ENCODE measurements at regions not wholly inside any gene's neighbourhood (a gene's known extent, or its start where the extent isn't known, plus 50 kb on each side); places are given as distances from the start of the nearest gene placed in this dataset.
A peak's percentile ranks its signal among the peaks of the same experiment; 100 is the strongest.

- Histone ChIP-seq H2AK5ac (ENCODE audit: low read length) (no peak overlapping the region), H3K18ac (ENCODE audit: low read length) (no peak overlapping the region), H3K9ac (ENCODE audit: low read length) (no peak overlapping the region), H3K4me3 (ENCODE audit: low read length) (no peak overlapping the region), H3K27me3 (ENCODE audit: insufficient read depth, low read length, poor library complexity) (no peaks in the 10 kb centered on the region), H3K79me1 (ENCODE audit: low read length) (no peaks in the 10 kb centered on the region), H3K23ac (ENCODE audit: low read length) (peak overlapping the region; percentile 11), H3K4me1 (ENCODE audit: control insufficient read depth, low read depth, low read length) (no peaks in the 10 kb centered on the region), H4K5ac (ENCODE audit: low read length) (no peak overlapping the region), H2BK120ac (ENCODE audit: low read depth, low read length) (no peak overlapping the region), H3K56ac (ENCODE audit: low read length) (no peak overlapping the region), H3K4me2 (ENCODE audit: low read length) (no peak overlapping the region), H3K79me2 (ENCODE audit: control insufficient read depth, insufficient read depth, low read length) (no peaks in the 10 kb centered on the region), H2BK5ac (ENCODE audit: low read length) (no peak overlapping the region), H3K36me3 (ENCODE audit: control insufficient read depth, insufficient read depth, low read length) (no peaks in the 10 kb centered on the region), H3K4ac (ENCODE audit: low read depth, low read length) (no peak overlapping the region), H4K8ac (ENCODE audit: low read depth, low read length) (no peak overlapping the region), H2BK15ac (replicated peaks; ENCODE audit: low read depth) (no peak overlapping the region), H3K27ac (ENCODE audit: low read depth, low read length) (no peak overlapping the region)
- no peak for DNase-seq
- no CpG with 5 or more reads among the region's 6 CpGs for WGBS (ENCODE audit: extremely low coverage, insufficient coverage, low lambda C conversion rate)
These were observed 112.3 kb upstream of the ANKH start for GRCh38 chr5:14983666-14984441.

- Histone ChIP-seq H3K27ac (ENCODE audit: low read depth, low read length) (no peak overlapping the region), H3K56ac (ENCODE audit: low read length) (no peak overlapping the region), H2BK15ac (replicated peaks; ENCODE audit: low read depth) (no peak overlapping the region), H3K36me3 (ENCODE audit: control insufficient read depth, insufficient read depth, low read length) (no peaks in the 10 kb centered on the region), H3K4me1 (ENCODE audit: control insufficient read depth, low read depth, low read length) (no peaks in the 10 kb centered on the region), H3K18ac (ENCODE audit: low read length) (no peak overlapping the region), H3K79me1 (ENCODE audit: low read length) (no peaks in the 10 kb centered on the region), H3K27me3 (ENCODE audit: insufficient read depth, low read length, poor library complexity) (no peaks in the 10 kb centered on the region), H4K5ac (ENCODE audit: low read length) (no peak overlapping the region), H2AK5ac (ENCODE audit: low read length) (no peak overlapping the region), H2BK120ac (ENCODE audit: low read depth, low read length) (no peak overlapping the region), H2BK5ac (ENCODE audit: low read length) (no peak overlapping the region), H3K23ac (ENCODE audit: low read length) (no peak overlapping the region), H4K8ac (ENCODE audit: low read depth, low read length) (no peak overlapping the region), H3K9ac (ENCODE audit: low read length) (no peak overlapping the region), H3K4me2 (ENCODE audit: low read length) (no peak overlapping the region), H3K79me2 (ENCODE audit: control insufficient read depth, insufficient read depth, low read length) (no peaks in the 10 kb centered on the region), H3K4ac (ENCODE audit: low read depth, low read length) (no peak overlapping the region), H3K4me3 (ENCODE audit: low read length) (no peak overlapping the region)
- DNase-seq, result no peak
- no CpG with 5 or more reads among the region's 2 CpGs for WGBS (ENCODE audit: extremely low coverage, insufficient coverage, low lambda C conversion rate)
These were observed 109.1 kb upstream of the ANKH start for GRCh38 chr5:14980698-14981097.

- Histone ChIP-seq H4K8ac (ENCODE audit: low read depth, low read length) (no peak overlapping the region), H3K4me2 (ENCODE audit: low read length) (no peak overlapping the region), H3K79me2 (ENCODE audit: control insufficient read depth, insufficient read depth, low read length) (no peaks in the 10 kb centered on the region), H3K79me1 (ENCODE audit: low read length) (no peaks in the 10 kb centered on the region), H4K5ac (ENCODE audit: low read length) (no peak overlapping the region), H2BK5ac (ENCODE audit: low read length) (no peak overlapping the region), H3K4me1 (ENCODE audit: control insufficient read depth, low read depth, low read length) (no peaks in the 10 kb centered on the region), H3K4ac (ENCODE audit: low read depth, low read length) (no peak overlapping the region), H3K23ac (ENCODE audit: low read length) (no peak overlapping the region), H2AK5ac (ENCODE audit: low read length) (no peak overlapping the region), H2BK120ac (ENCODE audit: low read depth, low read length) (no peak overlapping the region), H3K4me3 (ENCODE audit: low read length) (no peak overlapping the region), H3K27ac (ENCODE audit: low read depth, low read length) (no peak overlapping the region), H3K18ac (ENCODE audit: low read length) (no peak overlapping the region), H3K9ac (ENCODE audit: low read length) (no peak overlapping the region), H2BK15ac (replicated peaks; ENCODE audit: low read depth) (no peak overlapping the region), H3K56ac (ENCODE audit: low read length) (no peak overlapping the region), H3K27me3 (ENCODE audit: insufficient read depth, low read length, poor library complexity) (no peaks in the 10 kb centered on the region), H3K36me3 (ENCODE audit: control insufficient read depth, insufficient read depth, low read length) (no peaks in the 10 kb centered on the region)
- DNase-seq, result no peak
- WGBS (ENCODE audit: extremely low coverage, insufficient coverage, low lambda C conversion rate), result no CpG with 5 or more reads among the region's 2 CpGs
These were observed 105.6 kb upstream of the ANKH start for GRCh38 chr5:14977058-14977685.

DNA sequence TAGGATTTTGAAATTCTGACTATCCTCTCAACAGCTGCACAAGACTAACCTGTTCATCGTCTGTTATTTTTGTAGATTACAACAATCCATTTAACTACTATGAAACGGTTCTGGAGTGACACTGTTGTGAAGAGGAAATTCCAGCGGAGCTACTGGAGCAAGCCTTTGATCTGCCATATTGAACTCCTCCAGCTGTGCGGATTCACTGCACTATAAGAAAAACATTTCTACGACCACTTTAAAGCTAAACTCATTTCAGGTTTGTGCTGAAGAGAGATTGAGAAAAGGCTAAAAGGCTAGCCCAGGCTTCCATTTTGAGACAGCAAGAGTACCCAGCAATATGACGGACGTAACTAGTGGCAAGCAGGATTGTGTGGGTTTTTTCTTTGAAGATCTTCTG is 104.9 kb upstream of the ANKH start:
- Histone ChIP-seq H3K79me1 (ENCODE audit: low read length) (no peaks in the 10 kb centered on the region), H2BK120ac (ENCODE audit: low read depth, low read length) (no peak overlapping the region), H3K4me2 (ENCODE audit: low read length) (no peak overlapping the region), H3K27ac (ENCODE audit: low read depth, low read length) (no peak overlapping the region), H3K4ac (ENCODE audit: low read depth, low read length) (no peak overlapping the region), H2BK15ac (replicated peaks; ENCODE audit: low read depth) (no peak overlapping the region), H3K56ac (ENCODE audit: low read length) (no peak overlapping the region), H3K9ac (ENCODE audit: low read length) (no peak overlapping the region), H2BK5ac (ENCODE audit: low read length) (no peak overlapping the region), H2AK5ac (ENCODE audit: low read length) (no peak overlapping the region), H3K27me3 (ENCODE audit: insufficient read depth, low read length, poor library complexity) (no peaks in the 10 kb centered on the region), H3K4me3 (ENCODE audit: low read length) (no peak overlapping the region), H4K5ac (ENCODE audit: low read length) (no peak overlapping the region), H3K79me2 (ENCODE audit: control insufficient read depth, insufficient read depth, low read length) (no peaks in the 10 kb centered on the region), H3K23ac (ENCODE audit: low read length) (no peak overlapping the region), H3K18ac (ENCODE audit: low read length) (no peak overlapping the region), H3K36me3 (ENCODE audit: control insufficient read depth, insufficient read depth, low read length) (no peaks in the 10 kb centered on the region), H4K8ac (ENCODE audit: low read depth, low read length) (no peak overlapping the region), H3K4me1 (ENCODE audit: control insufficient read depth, low read depth, low read length) (no peaks in the 10 kb centered on the region)
- WGBS (ENCODE audit: extremely low coverage, insufficient coverage, low lambda C conversion rate), result no CpG with 5 or more reads among the region's 7 CpGs
- DNase-seq, result no peak

DNA sequence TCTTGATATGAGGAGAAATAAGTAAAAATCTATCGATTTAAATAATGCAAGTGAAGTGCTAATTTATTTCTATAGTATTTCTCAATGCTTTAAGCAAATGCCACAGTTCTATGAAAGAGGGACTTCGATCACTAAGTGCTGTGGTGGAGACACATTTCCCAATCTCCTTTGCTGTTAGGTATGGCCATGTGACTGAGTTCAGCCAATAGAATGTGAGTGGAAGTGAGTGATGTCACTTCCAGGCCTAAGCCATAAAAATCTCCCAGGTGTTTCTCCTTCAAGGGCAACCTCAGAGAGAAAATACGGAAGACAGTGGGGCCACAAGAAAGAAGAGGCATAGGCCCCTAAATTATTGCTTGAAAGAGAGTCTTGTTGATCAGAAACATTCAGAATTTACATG is 100.3 kb upstream of the ANKH start:
- Histone ChIP-seq H2BK15ac (replicated peaks; ENCODE audit: low read depth) (no peak overlapping the region), H3K4ac (ENCODE audit: low read depth, low read length) (no peak overlapping the region), H3K4me2 (ENCODE audit: low read length) (no peak overlapping the region), H3K4me3 (ENCODE audit: low read length) (no peak overlapping the region), H3K56ac (ENCODE audit: low read length) (no peak overlapping the region), H2BK5ac (ENCODE audit: low read length) (no peak overlapping the region), H3K79me2 (ENCODE audit: control insufficient read depth, insufficient read depth, low read length) (no peaks in the 10 kb centered on the region), H2AK5ac (ENCODE audit: low read length) (no peak overlapping the region), H3K27me3 (ENCODE audit: insufficient read depth, low read length, poor library complexity) (no peaks in the 10 kb centered on the region), H4K8ac (ENCODE audit: low read depth, low read length) (no peak overlapping the region), H3K23ac (ENCODE audit: low read length) (no peak overlapping the region), H3K9ac (ENCODE audit: low read length) (no peak overlapping the region), H3K27ac (ENCODE audit: low read depth, low read length) (no peak overlapping the region), H4K5ac (ENCODE audit: low read length) (no peak overlapping the region), H3K4me1 (ENCODE audit: control insufficient read depth, low read depth, low read length) (no peaks in the 10 kb centered on the region), H3K18ac (ENCODE audit: low read length) (no peak overlapping the region), H3K36me3 (ENCODE audit: control insufficient read depth, insufficient read depth, low read length) (no peaks in the 10 kb centered on the region), H2BK120ac (ENCODE audit: low read depth, low read length) (no peak overlapping the region), H3K79me1 (ENCODE audit: low read length) (no peaks in the 10 kb centered on the region)
- no peak for DNase-seq
- no CpG with 5 or more reads among the region's 3 CpGs for WGBS (ENCODE audit: extremely low coverage, insufficient coverage, low lambda C conversion rate)

DNA sequence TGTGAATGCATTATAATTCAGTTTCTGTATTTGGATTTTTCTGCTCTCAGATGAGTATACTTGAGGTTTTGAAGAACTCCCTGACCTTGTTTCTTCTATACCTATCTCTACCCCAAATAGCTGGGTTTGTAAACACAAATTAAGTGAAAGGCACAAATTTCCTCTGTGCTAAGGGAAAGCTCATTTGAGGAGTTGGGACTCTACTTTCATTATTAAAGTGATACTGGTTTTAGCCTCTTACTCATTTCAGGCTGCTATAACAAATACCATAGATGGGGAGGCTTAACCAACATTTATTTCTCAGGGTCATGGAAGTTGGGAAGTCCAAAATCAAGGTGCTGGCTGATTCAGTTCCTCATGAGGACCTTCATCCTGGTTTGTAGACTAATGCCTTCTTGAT is 97.2 kb upstream of the ANKH start:
- no peaks in the 10 kb centered on the region for H3K79me2 ChIP-seq (ENCODE audit: control insufficient read depth, insufficient read depth, low read length)
- no peak overlapping the region for H3K18ac ChIP-seq (ENCODE audit: low read length)
- no peak overlapping the region for H3K56ac ChIP-seq (ENCODE audit: low read length)
- no peaks in the 10 kb centered on the region for H3K27me3 ChIP-seq (ENCODE audit: insufficient read depth, low read length, poor library complexity)
- no peak overlapping the region for H4K8ac ChIP-seq (ENCODE audit: low read depth, low read length)
- no peak overlapping the region for H3K4me3 ChIP-seq (ENCODE audit: low read length)
- no peaks in the 10 kb centered on the region for H3K36me3 ChIP-seq (ENCODE audit: control insufficient read depth, insufficient read depth, low read length)
- no peak overlapping the region for H3K4ac ChIP-seq (ENCODE audit: low read depth, low read length)
- H3K23ac ChIP-seq (ENCODE audit: low read length), result no peak overlapping the region
- no peak overlapping the region for H2BK120ac ChIP-seq (ENCODE audit: low read depth, low read length)
- DNase-seq, result no peak
- no peak overlapping the region for H2BK5ac ChIP-seq (ENCODE audit: low read length)
- no peak overlapping the region for H2BK15ac ChIP-seq (replicated peaks; ENCODE audit: low read depth)
- no peak overlapping the region for H4K5ac ChIP-seq (ENCODE audit: low read length)
- H3K4me1 ChIP-seq (ENCODE audit: control insufficient read depth, low read depth, low read length), result no peaks in the 10 kb centered on the region
- H3K27ac ChIP-seq (ENCODE audit: low read depth, low read length), result no peak overlapping the region
- H3K79me1 ChIP-seq (ENCODE audit: low read length), result no peaks in the 10 kb centered on the region
- no peak overlapping the region for H2AK5ac ChIP-seq (ENCODE audit: low read length)
- H3K4me2 ChIP-seq (ENCODE audit: low read length), result no peak overlapping the region
- H3K9ac ChIP-seq (ENCODE audit: low read length), result no peak overlapping the region
